HG03432 (cell line): ENCODE measurements at regions not wholly inside any gene's neighbourhood (a gene's known extent, or its start where the extent isn't known, plus 50 kb on each side); places are given as distances from the start of the nearest gene placed in this dataset.
"Not testable (repeated sequence)": the region's sequence is repeated elsewhere in the genome, so short reads cannot be mapped to it uniquely, and the experiment has no call there.

ENCODE experiments used
- ATAC-seq: cut with Tn5 transposase; IDR thresholded peaks from one replicate; pipeline ENCODE4 v1.9.1; 2021; ENCODE audit warnings: mild to moderate bottlenecking, moderate library complexity; ENCODE audit not compliant: unreplicated experiment

DNA sequence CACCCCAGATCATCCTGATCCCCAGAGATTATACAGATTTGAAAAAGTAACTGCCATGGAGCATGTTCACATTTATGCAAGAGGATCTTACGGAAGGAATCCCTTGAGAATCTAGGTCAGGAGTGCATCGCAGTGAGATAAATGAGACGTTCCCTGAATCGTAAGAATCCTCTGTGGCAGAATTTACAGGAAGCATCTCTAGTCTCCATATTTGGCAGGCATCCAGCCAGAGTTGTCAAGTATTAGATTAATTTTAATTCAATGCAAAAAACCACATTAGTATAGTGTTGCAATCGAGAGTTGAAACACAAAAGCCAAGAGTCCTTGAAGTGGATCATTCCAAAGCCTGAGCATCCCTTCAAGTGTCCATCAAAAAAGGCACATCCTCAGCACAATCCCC lies 100.8 kb downstream of the RRAGC start:
- ATAC-seq: no peak

DNA sequence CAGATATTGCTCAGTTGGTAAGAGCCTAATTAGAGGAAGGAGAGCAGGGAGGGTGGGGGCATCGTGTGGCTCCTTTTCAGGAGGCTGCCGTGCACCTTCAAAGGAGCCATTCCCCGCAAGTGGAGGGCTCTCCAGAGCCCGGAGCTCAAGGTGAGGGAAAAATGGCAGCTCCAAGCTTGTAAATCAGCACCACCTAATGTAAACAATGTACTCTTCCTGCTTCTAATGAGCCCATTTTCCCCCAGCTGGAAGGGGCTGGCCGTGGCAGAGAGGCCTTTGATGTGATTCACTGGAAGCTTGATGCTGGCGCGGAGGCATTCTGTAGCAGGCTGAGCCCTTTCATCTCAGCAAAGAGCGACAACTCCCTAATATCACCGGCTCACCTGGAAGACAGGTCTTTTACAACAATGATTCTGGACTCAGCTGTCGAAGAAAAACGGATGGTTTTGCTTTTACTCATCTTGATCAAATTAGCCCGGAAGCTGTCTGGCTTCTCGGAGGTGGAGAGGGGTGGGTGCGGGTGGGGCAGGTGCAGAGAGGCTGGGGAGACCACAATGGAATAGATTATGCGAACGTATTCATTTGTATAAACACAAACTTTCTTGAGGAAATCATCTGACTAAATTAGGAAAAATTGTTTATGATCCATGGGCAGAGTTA lies 112.5 kb downstream of the RRAGC start:
- ATAC-seq: no peak

DNA sequence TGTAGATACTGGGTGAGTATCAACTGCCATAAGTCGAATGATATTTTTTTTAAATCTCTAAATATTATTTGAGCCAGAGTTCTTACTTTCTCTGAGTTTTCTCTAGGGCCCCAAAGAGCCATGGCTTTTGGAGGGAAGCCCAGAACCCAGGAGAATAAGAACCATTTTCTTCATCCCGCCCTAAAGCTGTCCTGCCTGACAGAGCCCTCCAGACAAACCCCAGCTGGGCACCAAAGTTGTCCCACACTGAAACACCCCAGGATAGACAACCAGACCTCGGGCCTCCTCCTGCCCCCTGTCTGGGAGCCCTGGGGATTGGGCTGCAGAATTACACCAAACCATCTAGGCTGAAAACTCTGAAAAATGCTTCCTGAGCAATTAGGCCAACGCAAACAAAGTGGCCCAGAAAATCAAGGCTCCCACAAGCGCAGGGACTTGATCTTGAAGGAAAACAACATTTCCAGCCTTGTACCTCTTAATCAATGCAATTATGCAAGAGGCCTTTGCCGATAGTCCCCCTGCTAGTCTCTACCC lies 113.1 kb downstream of the RRAGC start:
- ATAC-seq: no peak

DNA sequence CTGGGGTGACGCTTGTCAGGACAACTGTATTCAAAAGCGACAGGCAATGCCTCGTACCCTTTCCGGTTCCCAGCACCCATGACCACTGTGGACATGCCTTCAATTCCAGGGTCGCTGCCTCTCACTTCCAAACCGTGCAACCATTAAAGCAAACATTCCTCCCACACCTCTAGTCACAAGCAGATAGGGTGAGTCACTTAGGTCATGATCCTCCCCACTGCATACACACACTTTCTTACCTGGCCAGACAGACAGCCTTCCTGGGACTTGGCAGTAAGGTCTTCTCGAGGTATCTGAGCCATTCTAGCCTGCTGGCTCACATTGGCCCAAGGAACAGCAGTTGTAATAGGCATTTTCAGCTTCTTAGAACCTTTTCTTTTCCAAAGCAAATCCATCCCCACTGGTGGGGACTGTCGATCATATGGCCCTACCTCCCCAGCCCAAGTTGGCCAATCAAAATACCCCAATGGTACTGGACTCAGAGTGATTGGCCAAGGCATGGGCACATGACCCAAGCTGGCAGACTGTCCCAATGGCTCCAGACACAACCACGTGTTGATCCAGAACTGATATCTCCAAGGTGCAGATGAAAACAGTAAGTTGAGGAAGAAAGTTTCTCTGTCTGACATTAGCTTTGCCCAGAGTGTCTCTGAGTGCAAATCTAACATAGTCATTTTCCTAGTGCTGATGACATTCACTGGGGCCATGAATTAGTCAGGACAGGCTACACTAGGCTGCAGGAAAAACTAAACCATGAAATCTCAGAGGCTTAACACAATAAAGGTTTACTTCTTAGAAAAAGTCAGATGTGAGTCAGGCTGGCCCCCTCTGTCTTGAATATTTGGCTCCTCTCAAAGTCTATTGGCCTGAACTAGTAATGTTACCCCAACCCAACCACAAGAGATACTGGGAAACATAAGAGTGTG lies 113.8 kb downstream of the RRAGC start:
- ATAC-seq: no peak

DNA sequence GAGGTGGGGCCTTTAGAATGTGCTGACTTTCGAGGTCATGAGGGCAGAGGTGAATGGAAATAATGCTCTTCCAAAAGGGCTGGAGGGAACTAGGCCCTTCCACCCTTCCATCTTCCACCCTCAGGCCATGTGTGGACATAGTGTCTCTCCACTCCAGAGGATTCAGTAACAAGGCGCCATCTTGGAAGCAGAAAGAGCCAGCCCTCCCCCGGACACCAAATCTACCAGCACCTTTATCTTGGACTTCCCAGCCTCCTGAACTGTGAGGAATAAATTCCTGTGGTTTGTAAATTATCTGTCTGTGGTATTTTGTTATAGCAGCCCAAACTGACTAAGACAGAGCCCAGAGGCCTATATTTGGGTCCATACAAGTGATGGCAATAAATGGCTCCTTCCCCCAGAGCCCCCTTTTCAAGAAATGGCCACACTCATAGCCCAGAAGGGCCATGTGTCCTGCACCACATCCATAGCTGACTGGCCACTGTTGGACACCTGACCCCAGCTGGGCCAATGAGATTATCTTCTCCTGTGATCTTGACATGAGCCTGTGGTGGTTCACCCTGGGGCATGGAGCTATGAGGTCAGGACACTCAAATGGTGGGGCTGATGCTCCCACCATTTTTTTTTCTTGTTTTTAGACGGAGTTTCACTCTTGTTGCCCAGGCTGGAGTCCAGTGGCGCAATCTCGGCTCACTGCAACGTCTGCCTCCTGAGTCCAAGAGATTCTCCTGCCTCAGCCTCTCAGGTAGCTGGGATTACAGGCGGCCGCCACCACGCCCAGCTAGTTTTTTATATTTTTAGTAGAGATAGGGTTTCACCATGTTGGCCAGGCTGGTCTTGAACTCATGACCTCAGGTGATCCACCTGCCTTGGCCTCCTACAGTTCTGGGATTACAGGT lies 114.9 kb downstream of the RRAGC start:
- ATAC-seq: no peak

DNA sequence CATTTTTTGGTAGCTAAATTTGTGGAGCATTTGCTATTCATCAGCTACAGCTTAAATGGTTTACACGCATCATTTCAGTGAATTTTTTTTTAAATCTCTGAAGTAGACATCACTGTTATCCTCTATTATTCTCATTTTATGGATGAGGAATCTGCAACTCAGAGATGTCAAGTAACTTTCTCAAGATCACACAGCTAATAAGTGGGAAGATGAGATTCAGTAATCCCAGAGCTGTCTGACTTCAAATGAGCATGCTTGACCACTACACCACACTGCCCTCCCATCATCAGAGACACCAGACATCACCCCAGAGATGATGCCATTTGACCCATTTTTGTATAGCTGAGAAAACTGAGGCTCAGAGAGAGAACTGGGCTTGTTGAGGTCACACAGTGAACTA lies 116.4 kb downstream of the RRAGC start:
- no peak for ATAC-seq

DNA sequence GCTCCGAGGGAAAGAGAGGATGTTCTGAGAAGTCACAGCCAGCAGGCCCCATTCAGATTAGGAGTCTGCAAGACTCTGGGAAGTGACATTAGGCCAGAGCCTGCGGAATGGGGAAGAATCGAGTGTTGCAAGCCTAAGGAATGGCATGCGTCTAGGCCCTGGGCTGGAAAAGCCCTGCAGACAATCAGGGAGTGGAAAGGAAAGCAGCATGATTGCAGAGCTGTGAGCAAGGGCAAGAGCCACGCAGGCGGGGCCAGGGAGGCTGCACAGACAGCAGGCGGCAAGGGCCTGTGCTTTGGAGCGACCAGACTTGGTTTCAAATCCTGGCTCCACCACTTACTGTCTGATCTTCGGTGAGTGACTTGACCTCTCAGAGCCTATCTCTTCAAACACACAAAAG lies 118.2 kb downstream of the RRAGC start:
- ATAC-seq: no peak

DNA sequence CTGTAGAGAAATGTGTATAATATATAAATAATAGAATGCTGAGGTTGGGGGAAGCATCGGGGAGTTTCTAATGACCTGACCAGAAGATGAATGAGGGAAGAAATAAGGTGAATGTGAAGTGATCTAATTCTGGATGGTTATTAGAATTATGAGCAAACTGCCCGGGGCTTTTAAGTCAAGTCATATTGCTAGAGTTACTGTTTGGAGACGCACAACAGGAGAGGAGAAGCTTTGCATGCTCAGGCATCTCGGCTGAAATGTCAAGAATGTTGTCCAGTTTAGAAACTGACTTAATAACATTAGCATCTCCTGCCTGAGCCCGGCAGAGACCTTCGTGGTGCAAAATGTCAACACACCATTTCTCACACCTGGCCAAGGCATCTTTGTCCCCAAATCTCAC lies 119.1 kb downstream of the RRAGC start:
- ATAC-seq: no peak

DNA sequence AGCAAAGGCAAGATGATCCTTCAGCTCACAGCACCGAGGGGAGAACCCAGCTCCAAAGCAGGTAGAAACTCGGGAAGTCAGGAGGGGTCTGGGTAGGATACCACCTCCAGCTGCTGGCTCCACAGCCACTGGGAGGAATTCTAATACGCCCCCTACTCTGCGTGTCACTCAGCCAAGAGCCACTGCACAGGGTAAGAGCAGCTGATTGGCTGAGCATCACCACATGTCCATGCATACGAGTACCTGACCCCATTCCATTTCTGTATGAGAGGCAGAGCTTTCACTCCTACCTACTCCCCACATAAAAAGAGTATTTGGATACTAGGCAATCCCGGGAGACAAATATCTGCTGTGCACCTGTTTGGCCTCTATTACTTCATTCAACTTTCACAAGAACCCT lies 121.4 kb downstream of the RRAGC start:
- no peak for ATAC-seq

DNA sequence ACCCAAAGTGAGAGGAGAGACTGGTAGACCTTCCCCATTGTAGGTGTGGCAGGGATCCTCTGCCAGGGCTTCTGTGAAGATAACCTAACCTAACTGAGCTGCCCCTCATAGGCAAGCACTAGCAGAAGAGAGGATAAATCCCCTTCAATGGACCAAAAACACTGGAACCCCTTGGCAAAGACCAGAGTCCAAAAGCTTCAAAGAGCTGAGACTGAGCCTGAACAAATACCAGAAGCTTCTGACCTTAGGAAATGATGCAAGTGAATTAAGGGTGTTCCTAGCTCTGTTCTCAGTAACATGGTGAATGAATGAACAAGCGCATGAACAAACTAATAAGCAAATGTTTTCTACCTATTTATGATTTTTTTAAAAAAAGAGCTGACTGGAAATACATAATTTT lies 123.2 kb downstream of the RRAGC start:
- no peak for ATAC-seq

DNA sequence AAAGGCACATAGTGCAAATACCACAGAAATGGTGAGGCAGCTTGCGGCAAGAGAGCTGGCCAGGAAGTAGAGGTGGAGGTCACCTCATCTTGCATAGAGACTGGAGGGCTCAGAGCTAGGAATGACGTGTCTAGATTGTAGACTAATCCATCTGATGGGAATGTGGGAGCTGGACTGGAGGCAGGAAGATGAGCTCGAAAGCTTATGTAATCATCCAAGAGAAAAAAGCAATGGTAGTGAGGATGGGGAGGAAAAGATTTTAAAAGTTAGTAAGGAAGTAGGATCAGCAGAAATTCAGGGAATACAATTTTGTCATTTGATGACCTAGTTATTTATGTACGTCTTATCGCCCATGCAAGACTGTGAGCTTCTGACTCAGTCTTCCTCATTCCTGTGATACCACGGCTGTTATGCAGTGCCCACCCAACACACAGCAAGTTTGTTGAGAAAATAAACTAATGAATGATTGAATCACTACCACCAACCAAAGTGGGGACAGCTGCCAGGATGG lies 123.9 kb downstream of the RRAGC start:
- ATAC-seq: no peak

DNA sequence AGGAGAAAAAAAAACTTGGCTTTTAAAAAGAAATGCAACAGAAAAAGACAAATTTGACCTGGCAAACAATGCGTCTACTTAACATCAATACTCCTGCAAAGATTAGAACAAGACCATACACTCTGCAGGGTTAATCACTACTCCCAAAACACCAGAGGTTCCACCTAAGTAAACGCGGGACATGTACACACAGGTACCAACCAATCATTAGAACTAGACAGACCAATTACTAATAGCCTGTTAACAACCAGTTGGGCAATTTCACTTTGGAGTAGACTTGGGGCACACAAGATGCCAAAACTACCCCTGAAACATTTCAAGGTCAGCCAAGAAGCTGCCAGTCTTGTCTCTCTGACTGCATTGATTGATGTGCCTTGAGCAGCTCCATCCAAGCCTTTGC lies 125.8 kb downstream of the RRAGC start:
- ATAC-seq: no peak

DNA sequence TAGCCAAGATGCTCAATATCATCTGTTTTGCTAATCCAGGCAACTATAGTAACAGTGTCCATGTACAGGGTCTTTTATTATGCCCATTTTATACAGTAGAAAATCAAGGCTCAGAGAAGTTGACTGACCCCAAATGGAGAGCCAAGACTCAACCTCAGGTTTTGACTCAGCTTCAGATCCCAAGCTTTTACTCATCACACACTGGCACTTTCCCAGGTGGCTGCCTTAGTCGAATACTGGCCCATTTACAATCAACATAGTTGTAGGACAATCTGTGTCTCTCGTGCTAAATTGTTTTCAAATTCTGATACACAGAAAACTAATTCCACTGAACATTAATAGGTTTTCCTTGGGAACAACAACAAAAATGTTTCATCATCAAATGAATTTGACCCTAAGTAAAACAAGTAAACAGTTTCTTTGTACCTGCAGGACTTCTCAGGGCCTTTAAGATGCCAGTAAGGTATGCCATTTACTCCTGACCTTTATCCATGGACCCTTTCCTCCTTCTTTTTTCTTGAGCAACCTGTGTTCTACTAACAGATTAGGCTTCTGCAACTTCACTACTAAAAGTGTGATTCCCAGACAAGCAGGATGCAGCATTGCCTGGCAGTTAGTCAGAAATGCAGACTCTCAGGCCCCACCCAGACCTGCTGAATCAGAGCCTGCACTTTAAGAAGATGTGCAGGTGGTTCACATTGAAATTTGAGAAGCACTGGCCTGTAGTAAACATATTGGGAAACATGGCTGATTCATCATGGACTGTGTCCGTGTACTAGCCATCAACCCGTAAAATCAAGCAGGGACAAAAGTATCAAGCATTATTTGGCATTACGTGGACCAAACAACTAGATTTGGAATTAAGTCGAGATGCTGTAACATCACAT lies 128.8 kb downstream of the RRAGC start:
- ATAC-seq: no peak

DNA sequence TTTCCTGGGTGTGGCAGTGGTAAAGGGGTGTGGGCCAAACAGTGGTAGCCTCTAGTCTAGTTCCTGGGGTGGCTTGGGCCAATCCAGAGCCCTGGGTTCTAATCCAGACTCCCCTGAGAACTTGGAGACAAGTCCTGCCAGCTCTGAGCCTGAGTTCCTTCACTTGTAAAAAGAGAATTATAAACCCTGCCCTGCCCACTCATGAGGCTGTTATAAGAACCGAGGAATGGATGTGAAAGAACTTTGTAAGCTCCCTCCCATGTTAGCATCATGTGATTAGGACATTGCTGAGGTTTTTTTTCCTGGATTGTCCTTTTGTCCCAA lies 131.0 kb downstream of the RRAGC start:
- ATAC-seq: no peak

DNA sequence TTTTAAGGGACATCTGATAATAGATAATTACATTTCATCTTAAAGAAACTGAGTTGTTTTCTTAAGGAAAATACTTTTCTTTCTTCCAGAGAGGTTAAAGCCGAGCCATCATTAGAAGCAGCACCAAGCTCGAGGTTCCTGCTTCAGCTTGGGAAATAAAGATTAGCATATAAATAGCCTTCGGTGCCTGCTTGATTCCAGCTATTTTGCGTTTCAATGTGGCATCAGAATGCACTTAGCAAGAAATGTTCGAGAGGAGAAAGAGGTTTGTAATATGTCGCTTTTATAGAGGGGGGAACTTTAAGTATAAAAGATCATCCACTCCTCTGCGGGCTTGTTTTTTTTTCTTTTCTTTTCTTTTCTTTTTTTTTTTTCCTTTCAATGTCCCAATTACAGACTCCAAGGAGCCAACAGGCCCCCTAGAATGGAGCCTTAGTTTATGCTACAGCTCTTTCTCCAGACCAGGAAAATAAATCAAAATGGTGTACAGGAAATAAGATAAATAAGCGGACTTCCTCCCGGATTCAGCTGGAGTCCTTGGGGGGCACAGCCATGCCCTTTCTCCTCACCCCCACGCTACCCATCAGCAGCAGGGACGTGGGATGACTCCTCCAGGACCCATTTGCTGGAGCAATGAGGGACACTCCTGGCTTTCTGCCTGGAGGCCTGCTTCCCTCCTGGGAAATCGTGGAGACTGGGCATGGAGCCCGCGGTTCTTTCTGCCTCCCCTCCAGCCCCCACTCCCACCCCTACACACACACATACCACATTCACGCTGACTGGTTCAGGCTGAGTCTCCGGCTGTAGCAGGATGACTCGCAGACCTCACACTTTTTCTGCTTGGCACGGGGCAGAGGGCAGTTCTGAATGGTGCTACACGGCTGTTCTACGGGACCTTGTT lies 131.6 kb downstream of the RRAGC start:
- ATAC-seq: no peak

DNA sequence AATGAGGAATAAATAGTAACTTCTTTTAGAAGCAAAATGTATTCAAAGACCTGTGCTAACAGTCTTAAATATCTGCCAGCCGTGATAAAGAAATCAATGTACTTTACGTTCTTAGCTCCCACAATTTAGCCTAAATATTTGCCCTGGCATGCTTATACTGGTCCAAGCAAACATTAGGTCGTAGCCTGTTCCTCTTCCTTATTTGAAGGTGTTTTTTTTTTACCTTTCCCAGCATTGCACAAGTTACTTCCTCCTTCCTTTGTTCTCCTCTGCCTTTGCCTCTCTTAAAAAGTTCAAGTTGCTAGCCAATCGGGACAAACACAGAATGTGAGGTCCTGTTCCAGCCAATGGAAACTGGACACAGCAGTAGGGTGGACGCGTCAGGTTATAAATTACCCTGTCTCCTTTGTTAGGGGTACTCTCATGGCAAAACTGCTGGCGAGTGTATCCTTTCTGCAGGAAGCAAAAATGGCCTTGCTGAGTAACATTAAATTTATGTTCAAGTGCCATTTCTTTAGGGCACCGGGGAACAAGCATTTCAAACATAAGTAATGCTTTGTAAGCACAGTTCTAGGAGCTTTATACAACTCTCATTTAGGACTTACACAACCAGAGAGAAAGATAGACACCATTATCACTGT lies 134.1 kb downstream of the RRAGC start:
- not testable (repeated sequence) for ATAC-seq

DNA sequence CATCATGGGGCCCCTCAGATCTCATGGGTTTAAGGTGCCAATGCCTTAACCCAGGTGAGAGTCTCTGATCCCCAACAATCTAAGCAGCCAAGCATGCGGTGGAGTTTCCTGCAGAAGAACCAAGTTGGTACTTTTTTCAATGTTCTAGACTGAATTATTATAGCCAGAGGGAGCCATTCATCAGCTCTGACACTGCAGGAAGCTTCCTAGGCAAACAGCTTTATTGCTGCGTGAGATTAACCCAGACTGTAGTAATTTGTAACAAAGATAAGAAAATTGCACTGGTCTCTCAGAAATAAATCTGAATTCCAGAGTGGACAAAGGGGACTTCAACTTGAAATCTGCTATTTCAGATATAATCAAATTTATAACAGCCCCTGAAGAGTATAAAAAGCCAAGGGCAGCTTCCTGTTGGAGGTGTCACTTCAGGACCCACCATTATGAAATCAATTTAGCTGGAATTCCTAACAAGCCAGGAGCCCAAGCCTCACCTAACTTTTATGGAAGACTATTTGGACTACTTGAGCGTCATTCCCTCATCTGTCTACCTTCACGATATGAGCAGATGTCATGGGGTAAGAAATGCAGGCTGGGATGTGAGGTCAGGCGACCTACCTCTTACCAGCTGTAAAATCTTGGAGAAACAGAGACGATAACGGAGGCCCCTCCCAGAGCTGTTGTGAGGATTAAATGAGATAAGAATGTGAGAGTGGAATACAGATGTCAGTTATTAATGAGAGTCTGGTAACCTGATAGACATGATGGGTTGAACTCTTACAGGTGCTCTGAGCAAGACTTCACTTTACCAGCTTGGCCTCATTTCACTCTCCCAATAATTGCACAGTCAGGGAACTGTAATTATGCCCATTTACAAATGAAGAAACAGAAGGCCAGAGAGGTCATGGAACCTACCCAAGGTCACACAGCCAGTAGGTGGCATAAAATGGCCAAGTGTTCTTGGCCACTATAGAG lies 135.1 kb downstream of the RRAGC start:
- no peak for ATAC-seq
